HL-60 (cell line): ENCODE measurements at regions not wholly inside any gene's neighbourhood (a gene's known extent, or its start where the extent isn't known, plus 50 kb on each side); places are given as distances from the start of the nearest gene placed in this dataset.

Source experiments
- DNase-seq, 2 experiments: peaks; one replicate each; pipeline ENCODE4 v3.0.0-alpha.2; 2010 to 2020; ENCODE audit warnings: low read depth in 1 of 2, low spot score in 1 of 2
- H3K27ac ChIP-seq: fragments of 250-450 bp; sonication (Bioruptor Pico); replicated peaks from 2 replicates; pipeline ENCODE4 v1.5.1; 2020; ENCODE audit warnings: mild to moderate bottlenecking, moderate library complexity
- H3K27me3 ChIP-seq: fragments of 250-450 bp; sonication (Bioruptor Pico); 2 replicates; pipeline ENCODE4 v1.5.1; 2021; ENCODE audit warnings: mild to moderate bottlenecking, moderate library complexity; ENCODE audit not compliant: insufficient read depth, poor library complexity, severe bottlenecking
- H3K4me3 ChIP-seq: replicated peaks from 2 replicates; pipeline ENCODE4 v1.5.1; 2011; ENCODE audit warnings: mild to moderate bottlenecking, control low read depth, low read length; ENCODE audit not compliant: insufficient read depth
- GABPA ChIP-seq: IDR thresholded peaks from 2 replicates; pipeline ENCODE4 v1.6.1; 2012; ENCODE audit warnings: low read depth
- POLR2AphosphoS5 ChIP-seq: IDR thresholded peaks from 2 replicates; pipeline ENCODE4 v1.6.1; 2012; ENCODE audit warnings: low read depth
- REST ChIP-seq: IDR thresholded peaks from 2 replicates; pipeline ENCODE4 v1.6.1; 2012; ENCODE audit warnings: low read depth; ENCODE audit not compliant: insufficient replicate concordance
- SPI1 ChIP-seq: IDR thresholded peaks from 2 replicates; pipeline ENCODE4 v1.6.1; 2012; ENCODE audit warnings: low read depth, mild to moderate bottlenecking, borderline replicate concordance
- TF ChIP-seq, protein P1 (sequence below): IDR thresholded peaks from one replicate; pipeline ENCODE4 v1.5.1; 2011; ENCODE audit warnings: low read length, control low read depth, inconsistent platforms; ENCODE audit not compliant: insufficient read depth

DNA sequence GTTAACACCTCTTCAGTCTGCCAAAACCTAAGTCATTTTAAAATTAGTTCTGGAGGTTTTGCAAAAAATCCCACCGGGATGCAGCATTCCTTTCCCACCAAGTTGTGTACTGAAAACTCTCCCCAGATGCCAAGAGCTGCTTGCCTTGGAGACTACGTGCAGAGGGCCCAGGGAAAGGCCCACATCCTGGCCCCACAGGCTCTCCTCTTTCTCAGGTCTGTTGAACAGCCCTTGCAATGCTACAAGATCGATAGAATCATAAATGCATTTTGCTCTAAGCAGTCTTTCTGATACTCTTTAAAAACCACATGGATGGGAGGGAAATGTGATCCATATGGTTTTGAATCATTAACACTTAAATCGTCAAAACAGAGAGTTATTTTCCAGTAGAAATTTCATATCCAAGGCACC, 126.7 kb upstream of the ZMIZ1 start:
- DNase-seq = no peak
- no peak overlapping the region for H3K27ac ChIP-seq
- no peaks in the 10 kb centered on the region for H3K27me3 ChIP-seq
- no peak overlapping the region for H3K4me3 ChIP-seq
- TF ChIP-seq REST = no peak
- TF ChIP-seq SPI1 = no peak
- TF ChIP-seq, protein P1, sequence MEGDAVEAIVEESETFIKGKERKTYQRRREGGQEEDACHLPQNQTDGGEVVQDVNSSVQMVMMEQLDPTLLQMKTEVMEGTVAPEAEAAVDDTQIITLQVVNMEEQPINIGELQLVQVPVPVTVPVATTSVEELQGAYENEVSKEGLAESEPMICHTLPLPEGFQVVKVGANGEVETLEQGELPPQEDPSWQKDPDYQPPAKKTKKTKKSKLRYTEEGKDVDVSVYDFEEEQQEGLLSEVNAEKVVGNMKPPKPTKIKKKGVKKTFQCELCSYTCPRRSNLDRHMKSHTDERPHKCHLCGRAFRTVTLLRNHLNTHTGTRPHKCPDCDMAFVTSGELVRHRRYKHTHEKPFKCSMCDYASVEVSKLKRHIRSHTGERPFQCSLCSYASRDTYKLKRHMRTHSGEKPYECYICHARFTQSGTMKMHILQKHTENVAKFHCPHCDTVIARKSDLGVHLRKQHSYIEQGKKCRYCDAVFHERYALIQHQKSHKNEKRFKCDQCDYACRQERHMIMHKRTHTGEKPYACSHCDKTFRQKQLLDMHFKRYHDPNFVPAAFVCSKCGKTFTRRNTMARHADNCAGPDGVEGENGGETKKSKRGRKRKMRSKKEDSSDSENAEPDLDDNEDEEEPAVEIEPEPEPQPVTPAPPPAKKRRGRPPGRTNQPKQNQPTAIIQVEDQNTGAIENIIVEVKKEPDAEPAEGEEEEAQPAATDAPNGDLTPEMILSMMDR = no peak
- TF ChIP-seq POLR2AphosphoS5 = no peak
- no peak for TF ChIP-seq GABPA

DNA sequence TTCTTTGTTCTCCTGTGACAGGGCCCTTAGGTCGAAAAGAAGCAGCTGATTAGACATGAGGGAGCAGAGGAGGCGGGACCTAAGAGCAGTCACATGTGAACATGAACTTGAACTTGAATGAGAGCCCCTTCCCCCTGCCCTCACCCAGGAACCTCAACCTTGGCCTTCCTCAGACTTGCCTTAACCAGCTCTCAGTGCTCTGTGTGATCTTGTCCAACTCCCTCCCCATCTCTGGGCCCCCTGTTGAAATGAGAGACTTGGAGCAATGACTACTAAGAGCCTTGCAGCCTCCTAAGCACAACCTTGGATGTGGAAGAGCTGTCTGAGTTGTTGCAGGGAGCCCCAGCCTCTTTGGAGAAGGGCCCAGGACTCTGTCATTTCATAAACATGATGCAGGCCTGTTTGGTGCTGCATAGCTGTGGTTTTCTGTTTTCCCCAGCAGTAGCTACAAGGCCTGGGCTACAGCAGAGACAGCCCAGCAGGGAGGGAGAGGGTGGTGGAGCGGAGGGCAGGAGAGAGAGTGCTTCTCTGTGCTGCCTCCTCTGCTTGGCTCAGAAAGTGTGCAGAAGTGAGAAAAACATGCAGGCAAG, 123.9 kb upstream of the ZMIZ1 start:
- TF ChIP-seq POLR2AphosphoS5 (no peak), GABPA (no peak), REST (no peak), SPI1 (no peak)
- TF ChIP-seq, protein P1 = no peak
- H3K4me3 ChIP-seq = no peak overlapping the region
- H3K27ac ChIP-seq = no peak overlapping the region
- DNase-seq = no peak
- no peaks in the 10 kb centered on the region for H3K27me3 ChIP-seq

DNA sequence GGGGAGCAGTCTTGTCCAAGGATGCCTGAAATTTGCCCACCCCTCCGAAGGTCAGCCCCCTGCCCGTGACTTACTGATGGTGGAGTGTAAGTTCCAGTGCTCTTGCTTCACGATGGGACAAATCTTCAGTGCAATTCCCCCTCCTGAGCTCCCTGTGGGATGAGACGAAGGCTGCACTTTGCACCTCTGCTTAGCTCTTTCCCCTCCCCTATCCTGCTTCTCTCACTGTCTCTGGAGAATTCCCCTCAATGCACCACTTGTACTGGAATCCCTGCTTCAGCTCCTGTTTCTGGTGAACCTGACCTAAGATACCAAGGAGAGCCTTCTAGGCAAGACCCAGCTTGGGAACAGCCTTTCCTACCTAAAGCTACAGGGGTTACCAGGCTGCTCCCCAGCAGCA, 122.9 kb upstream of the ZMIZ1 start:
- Histone ChIP-seq H3K27ac (no peak overlapping the region), H3K4me3 (no peak overlapping the region), H3K27me3 (no peaks in the 10 kb centered on the region)
- no peak for DNase-seq
- TF ChIP-seq SPI1 (no peak), REST (no peak), POLR2AphosphoS5 (no peak), GABPA (no peak)
- TF ChIP-seq, protein P1 = no peak
